IgD-negative memory B cell (primary cell): ENCODE measurements at regions not wholly inside any gene's neighbourhood (a gene's known extent, or its start where the extent isn't known, plus 50 kb on each side); places are given as distances from the start of the nearest gene placed in this dataset.
"Not testable (repeated sequence)": the region's sequence is repeated elsewhere in the genome, so short reads cannot be mapped to it uniquely, and the experiment has no call there.

Experiments used
- H3K27ac Mint-ChIP-seq, 3 donors: one replicate each; pipeline ENCODE4 v1.8.0; 2020 to 2022; ENCODE audit warnings: mild to moderate bottlenecking in 3 of 3, mixed read lengths in 3 of 3, moderate library complexity in 1 of 3
- H3K27me3 Mint-ChIP-seq: one replicate; pipeline ENCODE4 v1.8.0; 2021; ENCODE audit warnings: mixed read lengths
- H3K36me3 Mint-ChIP-seq: one replicate; pipeline ENCODE4 v1.8.0; 2020; ENCODE audit warnings: mild to moderate bottlenecking, mixed read lengths
- H3K4me1 Mint-ChIP-seq, 3 donors: one replicate each; pipeline ENCODE4 v1.8.0; 2020 to 2022; ENCODE audit warnings: mixed read lengths in 3 of 3, mild to moderate bottlenecking in 1 of 3
- H3K4me3 Mint-ChIP-seq, 4 donors: one replicate each; pipeline ENCODE4 v1.8.0; 2020 to 2022; ENCODE audit warnings: mild to moderate bottlenecking in 4 of 4, mixed read lengths in 4 of 4, moderate library complexity in 3 of 4
- H3K9me3 Mint-ChIP-seq, 3 donors: one replicate each; pipeline ENCODE4 v1.8.0; 2020 to 2021; ENCODE audit warnings: mixed read lengths in 3 of 3, mild to moderate bottlenecking in 1 of 3

DNA sequence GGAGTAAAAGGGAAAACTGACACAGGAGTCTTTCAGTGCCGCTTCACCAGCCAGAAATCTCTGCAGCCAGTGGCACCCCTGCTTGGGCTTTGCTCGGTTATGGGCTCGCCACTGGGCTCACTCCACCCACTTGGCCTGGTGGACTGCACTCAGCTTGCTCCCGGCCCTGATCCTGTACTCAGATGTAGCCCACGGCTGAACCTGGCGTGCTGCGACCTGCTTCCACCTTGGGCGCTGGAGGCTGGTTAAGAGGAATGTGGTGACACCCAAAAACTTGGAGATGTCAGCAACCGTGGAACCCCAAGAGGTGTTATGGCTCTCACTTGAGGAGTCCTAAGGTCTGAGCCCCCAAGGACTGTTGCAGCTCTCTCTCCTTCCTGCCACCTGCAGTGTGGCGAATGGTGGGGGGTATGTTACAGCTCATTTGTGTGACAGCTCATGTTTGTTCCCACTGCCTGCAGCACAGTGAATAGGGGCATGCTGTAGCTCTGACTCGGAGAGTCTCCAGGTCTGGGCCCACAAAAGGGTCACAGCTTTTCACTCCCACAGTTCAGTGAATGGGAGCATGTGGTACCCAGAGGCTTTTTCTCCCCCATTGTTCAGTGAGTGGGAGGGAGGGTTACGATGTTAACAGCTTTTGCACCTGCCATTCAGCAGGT is 1124.5 kb upstream of the ATXN8OS start:
- Mint-ChIP-seq H3K4me1 (no peaks in the 10 kb centered on the region), H3K27ac (no peak overlapping the region), H3K36me3 (no peaks in the 10 kb centered on the region), H3K4me3 (no peak overlapping the region), H3K9me3 (peaks cover 0 to 3% (median 0%) of the 10 kb centered on the region in 3 donors), H3K27me3 (no peaks in the 10 kb centered on the region)

DNA sequence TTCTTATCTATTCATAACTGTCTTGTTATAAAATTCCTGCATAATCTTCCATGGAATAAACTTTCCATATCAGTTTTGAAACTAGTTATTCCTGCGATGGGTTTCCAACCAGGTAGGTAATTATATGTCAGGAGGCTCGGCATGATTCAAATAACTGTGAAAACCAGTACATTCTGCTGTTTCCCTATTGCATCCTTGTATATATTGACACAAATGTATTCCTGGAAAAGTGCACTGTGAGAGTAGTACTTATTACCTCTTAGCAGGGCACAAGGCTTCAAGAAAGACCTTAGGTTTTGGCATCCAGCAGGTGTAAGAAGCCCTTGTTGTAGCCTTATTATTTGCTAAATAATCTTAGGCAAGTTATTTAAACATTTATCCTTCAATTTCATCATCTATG is 1131.3 kb upstream of the ATXN8OS start:
- Mint-ChIP-seq H3K4me1 (no peaks in the 10 kb centered on the region), H3K4me3 (no peak overlapping the region), H3K36me3 (no peaks in the 10 kb centered on the region), H3K9me3 (no peaks in the 10 kb centered on the region), H3K27ac (no peak overlapping the region), H3K27me3 (no peaks in the 10 kb centered on the region)

DNA sequence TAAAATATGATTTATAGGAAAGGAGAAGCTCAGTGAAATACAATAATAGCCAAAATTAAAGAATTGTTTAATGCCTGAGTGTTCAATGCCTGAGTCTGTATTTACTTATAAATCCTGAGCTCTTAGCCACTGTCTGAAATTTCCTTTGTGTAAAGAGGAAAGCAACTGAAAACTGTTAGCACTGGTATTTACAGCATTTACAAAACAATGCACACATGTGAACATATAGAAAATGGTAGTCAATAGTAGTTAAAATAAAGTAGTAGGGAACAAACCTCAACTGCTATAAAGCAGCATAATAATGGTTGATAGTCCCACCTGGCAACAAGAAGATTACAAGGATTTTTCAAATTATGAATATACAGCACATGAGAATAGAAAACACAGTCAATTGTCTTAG is 1137.1 kb upstream of the ATXN8OS start:
- Mint-ChIP-seq H3K4me3 (no peak overlapping the region), H3K4me1 (no peaks in the 10 kb centered on the region), H3K9me3 (no peaks in the 10 kb centered on the region), H3K27me3 (no peaks in the 10 kb centered on the region), H3K27ac (no peak overlapping the region), H3K36me3 (no peaks in the 10 kb centered on the region)

DNA sequence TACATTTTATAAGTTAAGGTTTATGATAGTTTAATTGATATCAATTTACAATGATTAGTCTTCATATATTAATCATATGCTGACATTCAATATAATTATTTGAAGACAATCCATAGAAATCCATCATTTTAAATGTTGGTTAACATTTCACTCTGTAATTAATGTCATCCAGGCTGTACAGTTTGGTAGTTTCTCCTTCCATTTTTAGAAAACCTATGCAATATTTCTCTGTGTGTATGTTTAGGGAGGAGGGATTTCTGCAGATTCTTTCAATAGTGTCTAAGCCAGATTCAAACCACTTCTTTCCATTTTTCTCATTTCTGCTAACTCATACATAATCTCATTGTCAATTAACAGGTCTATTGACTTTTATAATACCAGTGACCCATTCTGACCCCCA is 1159.0 kb upstream of the ATXN8OS start:
- Mint-ChIP-seq H3K27me3 (no peaks in the 10 kb centered on the region), H3K4me3 (no peak overlapping the region), H3K36me3 (no peaks in the 10 kb centered on the region), H3K4me1 (no peaks in the 10 kb centered on the region), H3K27ac (no peak overlapping the region), H3K9me3 (peaks cover 0 to 3% (median 0%) of the 10 kb centered on the region in 3 donors)

- Mint-ChIP-seq H3K27ac (no peak overlapping the region), H3K9me3 (no peaks in the 10 kb centered on the region), H3K4me3 (no peak overlapping the region), H3K36me3 (no peaks in the 10 kb centered on the region), H3K27me3 (no peaks in the 10 kb centered on the region), H3K4me1 (no peaks in the 10 kb centered on the region)
These were observed 1163.4 kb upstream of the ATXN8OS start for GRCh38 chr13:68944272-68944671.

DNA sequence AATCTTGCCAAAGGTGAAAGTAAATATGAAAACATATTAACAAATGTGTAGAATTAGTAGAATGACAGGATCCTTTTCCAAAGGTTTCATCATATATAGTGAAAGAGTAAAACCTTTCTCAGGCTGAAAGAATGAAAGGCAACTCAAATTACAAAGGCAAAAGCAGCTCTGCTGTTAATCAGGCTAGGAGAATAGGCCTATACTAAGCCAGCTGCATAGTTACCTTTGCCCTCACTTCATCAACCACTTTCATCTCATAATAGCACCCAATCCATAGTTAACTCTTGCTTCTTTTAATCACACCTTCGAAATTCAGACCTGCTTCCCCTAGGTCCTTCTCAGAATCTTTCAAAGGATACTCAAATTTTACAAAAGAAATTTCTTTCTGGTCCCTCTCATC is 1167.6 kb upstream of the ATXN8OS start:
- no peak overlapping the region for H3K4me3 Mint-ChIP-seq
- H3K36me3 Mint-ChIP-seq = no peaks in the 10 kb centered on the region
- no peaks in the 10 kb centered on the region for H3K4me1 Mint-ChIP-seq
- H3K9me3 Mint-ChIP-seq = peaks cover 0 to 2% (median 0%) of the 10 kb centered on the region in 3 donors
- H3K27ac Mint-ChIP-seq = no peak overlapping the region
- no peaks in the 10 kb centered on the region for H3K27me3 Mint-ChIP-seq

- no peaks in the 10 kb centered on the region for H3K4me1 Mint-ChIP-seq
- peaks cover 0 to 2% (median 0%) of the 10 kb centered on the region in 3 donors for H3K9me3 Mint-ChIP-seq
These were observed 1169.0 kb upstream of the ATXN8OS start for GRCh38 chr13:68938639-68939038.

DNA sequence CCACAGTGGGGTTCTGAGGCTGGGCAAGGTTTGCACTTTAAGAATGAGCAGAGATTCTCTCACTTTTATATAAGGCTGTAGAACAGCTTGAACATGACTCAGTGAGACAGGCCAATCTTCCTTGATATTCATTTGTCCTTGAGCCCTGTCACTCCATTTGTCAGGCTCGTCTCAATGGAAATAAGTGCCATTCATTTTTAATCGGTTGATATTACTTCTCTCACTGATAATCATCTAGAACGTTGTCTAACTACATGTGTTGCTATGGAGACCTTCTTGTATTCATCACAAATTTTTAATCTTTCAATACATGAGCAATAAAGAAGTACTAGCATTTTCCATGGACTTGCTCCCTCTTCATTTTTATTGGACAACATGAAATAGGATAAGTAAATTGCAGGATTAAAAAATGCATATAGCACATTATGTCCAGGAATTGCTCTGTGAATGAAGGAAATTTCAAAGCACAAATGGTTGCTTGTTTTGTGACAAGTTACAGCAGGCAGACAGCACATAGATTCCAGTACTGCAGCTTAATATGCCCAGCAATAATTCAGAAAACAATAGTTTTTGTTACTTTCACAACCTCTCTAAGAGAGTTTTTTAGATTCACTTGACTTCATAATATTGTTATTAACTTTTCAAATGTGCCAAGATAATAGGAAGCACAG is 1178.4 kb upstream of the ATXN8OS start:
- Mint-ChIP-seq H3K4me1 (no peaks in the 10 kb centered on the region), H3K27me3 (no peaks in the 10 kb centered on the region), H3K36me3 (no peaks in the 10 kb centered on the region), H3K27ac (no peak overlapping the region), H3K9me3 (no peaks in the 10 kb centered on the region), H3K4me3 (no peak overlapping the region)

More at GRCh38 chr13:68938639-68939038, 1169.0 kb upstream of the ATXN8OS start:
- no peak overlapping the region for H3K4me3 Mint-ChIP-seq
- no peaks in the 10 kb centered on the region for H3K36me3 Mint-ChIP-seq
- no peak overlapping the region for H3K27ac Mint-ChIP-seq
- no peaks in the 10 kb centered on the region for H3K27me3 Mint-ChIP-seq

DNA sequence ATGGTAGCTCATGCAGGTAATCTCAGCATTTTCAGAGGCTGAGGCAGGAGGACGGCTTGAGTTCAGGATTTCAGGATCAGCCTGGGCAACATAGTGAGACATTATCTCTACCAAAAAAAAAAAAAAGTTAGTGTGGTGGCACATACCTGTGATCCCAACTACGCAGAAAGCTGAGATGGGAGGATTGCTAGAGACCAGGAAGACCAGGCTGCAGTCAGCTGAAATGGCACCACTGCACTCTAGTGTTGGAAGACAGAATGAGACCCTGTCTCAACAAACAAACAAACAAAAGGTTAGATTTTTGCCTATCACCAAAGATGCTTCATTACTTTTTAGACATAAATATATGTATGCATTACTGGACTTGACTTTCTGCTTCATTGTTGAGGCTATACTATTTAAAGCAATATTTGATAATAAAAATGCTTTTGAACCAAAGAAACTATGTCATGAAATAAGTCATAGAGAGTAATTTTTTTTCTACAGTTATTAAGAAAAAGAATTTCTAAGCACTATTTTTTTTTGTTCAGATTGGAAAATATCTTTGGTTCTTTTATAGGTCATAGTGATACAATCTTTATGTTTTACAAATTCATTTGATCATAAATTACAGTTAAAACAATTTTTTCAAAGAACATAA is 1180.1 kb upstream of the ATXN8OS start:
- no peak overlapping the region for H3K27ac Mint-ChIP-seq
- no peaks in the 10 kb centered on the region for H3K27me3 Mint-ChIP-seq
- no peaks in the 10 kb centered on the region for H3K9me3 Mint-ChIP-seq
- no peaks in the 10 kb centered on the region for H3K4me1 Mint-ChIP-seq
- no peak overlapping the region for H3K4me3 Mint-ChIP-seq
- H3K36me3 Mint-ChIP-seq = no peaks in the 10 kb centered on the region

DNA sequence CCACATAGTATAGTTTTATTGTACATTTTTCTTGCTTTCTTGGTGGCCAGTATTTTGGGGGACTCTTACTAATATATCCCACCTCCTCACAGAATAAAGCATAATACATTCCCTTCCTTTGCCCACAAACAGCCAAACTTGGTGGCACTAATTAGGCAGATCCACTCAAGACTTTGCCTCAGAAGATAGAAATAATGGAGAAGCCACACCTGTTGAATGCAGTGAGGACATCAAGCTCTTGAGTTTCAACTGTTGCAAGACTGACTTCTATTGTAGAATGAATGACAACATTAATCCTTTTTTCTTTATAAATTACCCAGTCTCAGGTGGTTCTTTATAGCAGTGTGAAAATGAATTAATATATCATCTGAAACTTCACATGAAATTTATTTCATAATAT is 1183.6 kb upstream of the ATXN8OS start:
- no peak overlapping the region for H3K27ac Mint-ChIP-seq
- H3K4me1 Mint-ChIP-seq = no peaks in the 10 kb centered on the region
- no peaks in the 10 kb centered on the region for H3K9me3 Mint-ChIP-seq
- H3K27me3 Mint-ChIP-seq = no peaks in the 10 kb centered on the region
- H3K4me3 Mint-ChIP-seq = no peak overlapping the region
- no peaks in the 10 kb centered on the region for H3K36me3 Mint-ChIP-seq

DNA sequence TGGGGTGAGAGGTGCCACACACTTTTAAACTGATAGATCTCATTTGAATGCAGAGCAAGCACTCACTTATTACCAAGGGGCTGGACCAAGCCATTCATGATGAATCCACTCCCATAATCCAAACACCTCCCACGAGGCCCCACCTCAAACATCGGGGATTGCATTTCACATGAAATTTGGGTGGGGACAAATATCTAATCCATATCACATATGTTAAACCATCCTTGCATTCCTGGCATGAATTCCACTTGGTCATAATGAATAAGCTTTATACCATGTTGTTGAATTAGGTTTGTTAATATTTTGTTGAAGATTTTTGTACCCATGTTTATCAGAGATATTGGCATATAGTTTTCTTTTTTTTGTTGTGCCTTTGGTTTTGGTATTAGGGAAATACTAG is 1198.7 kb upstream of the ATXN8OS start:
- no peaks in the 10 kb centered on the region for H3K36me3 Mint-ChIP-seq
- H3K9me3 Mint-ChIP-seq = peaks cover 8 to 19% (median 8%) of the 10 kb centered on the region in 3 donors
- H3K27ac Mint-ChIP-seq = no peak overlapping the region
- H3K4me1 Mint-ChIP-seq = no peaks in the 10 kb centered on the region
- no peak overlapping the region for H3K4me3 Mint-ChIP-seq
- H3K27me3 Mint-ChIP-seq = no peaks in the 10 kb centered on the region

DNA sequence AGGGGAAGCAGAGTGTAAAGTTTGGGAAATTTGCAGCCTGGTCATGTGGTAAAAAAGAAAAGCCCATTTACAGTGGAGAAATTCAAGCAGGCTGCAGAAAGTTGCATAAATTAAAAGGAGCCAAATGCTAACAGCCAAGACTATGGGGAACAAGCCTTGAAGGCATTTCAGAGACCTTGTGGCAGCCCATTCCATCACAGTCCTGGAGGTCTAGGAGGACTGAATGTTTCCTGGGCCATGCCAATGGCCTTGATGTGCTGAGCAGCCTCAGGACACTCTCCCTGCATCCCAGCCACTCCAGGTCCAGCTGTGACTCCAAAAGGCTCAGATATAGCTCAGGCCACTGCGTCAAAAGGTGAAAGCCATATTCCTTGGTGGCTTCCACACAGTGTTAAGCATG is 1202.4 kb upstream of the ATXN8OS start:
- Mint-ChIP-seq H3K36me3 (no peaks in the 10 kb centered on the region), H3K4me3 (no peak overlapping the region), H3K9me3 (peaks cover 4 to 18% (median 4%) of the 10 kb centered on the region in 3 donors), H3K4me1 (no peaks in the 10 kb centered on the region), H3K27me3 (no peaks in the 10 kb centered on the region), H3K27ac (no peak overlapping the region)

DNA sequence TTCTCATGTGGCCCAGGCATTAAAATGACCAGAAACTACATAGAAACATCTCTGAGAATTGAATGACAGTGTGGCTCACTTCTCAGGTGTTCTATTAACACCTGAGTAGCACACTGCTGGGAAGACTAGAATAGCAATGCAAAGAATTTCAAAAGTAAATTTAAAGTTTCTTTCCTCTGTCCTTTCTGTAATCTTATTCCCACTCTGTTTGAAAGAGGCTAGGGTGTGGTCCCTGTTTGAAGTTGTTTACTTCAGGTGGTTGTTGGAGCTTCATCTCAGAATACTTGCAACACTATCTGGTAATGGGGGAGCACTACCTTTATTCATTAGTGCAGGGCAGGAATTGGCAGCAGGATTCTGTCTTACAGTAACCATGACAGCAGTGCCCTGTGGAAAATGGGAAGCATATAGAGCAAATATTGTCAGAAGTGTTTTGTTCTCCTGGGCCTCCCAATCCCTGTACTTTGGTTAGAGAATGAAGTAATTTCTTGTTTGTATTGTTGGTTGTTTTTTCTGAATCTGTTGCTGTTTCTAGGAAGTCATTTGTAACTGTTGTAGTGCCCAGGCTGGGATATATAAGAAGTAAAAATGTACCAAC is 1210.2 kb upstream of the ATXN8OS start:
- Mint-ChIP-seq H3K36me3 (no peaks in the 10 kb centered on the region), H3K27ac (no peak overlapping the region), H3K27me3 (no peaks in the 10 kb centered on the region), H3K4me3 (no peak overlapping the region), H3K4me1 (peaks cover 0 to 3% (median 2%) of the 10 kb centered on the region in 3 donors), H3K9me3 (no peaks in the 10 kb centered on the region)

DNA sequence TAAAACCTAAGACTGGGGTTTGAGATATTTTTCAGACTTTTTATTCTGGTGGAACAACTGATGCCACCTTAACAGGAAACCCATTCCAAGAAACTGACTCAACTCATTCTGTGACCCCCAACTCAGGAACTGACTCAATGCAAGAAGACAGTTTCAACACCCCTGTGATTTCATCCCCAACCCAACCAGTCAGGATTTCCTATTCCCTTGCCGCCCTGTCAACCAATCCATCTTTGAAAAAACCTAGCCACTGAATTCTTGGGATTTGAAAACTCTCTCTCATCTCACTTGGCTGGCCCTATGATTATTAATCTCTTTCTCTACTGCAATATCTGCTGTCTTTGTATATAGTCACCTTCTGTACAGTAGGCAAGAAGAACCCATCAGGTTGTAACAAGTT is 1211.9 kb upstream of the ATXN8OS start:
- no peaks in the 10 kb centered on the region for H3K36me3 Mint-ChIP-seq
- H3K9me3 Mint-ChIP-seq = no peaks in the 10 kb centered on the region
- H3K4me3 Mint-ChIP-seq = no peak overlapping the region
- no peak overlapping the region for H3K27ac Mint-ChIP-seq
- H3K4me1 Mint-ChIP-seq = peaks cover 0 to 3% (median 2%) of the 10 kb centered on the region in 3 donors
- H3K27me3 Mint-ChIP-seq = no peaks in the 10 kb centered on the region

DNA sequence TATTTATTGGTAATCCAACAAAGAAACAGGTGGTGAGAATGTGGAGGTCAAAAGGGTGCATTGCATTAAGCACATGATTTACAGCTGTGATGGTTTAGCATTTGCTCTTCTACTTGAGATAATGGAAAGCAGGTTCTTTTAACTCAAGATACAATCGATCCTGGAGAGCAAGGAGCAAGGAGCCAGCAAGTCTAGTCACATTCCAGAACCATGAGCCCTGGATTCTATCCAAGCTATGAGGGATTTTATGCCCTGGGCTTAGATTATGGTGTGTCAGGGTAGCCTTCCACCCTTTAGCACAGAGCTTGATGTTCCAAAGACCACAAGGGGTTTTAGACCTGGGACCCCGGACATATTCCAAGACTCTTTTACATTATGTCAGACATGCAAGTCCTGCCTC is 1213.9 kb upstream of the ATXN8OS start:
- H3K4me3 Mint-ChIP-seq, H3K27ac Mint-ChIP-seq, H3K36me3 Mint-ChIP-seq, H3K4me1 Mint-ChIP-seq, H3K27me3 Mint-ChIP-seq, H3K9me3 Mint-ChIP-seq: not testable (repeated sequence)
